ENCODE measurements at regions not wholly inside any gene's neighbourhood (a gene's known extent, or its start where the extent isn't known, plus 50 kb on each side); places are given as distances from the start of the nearest gene placed in this dataset.
"Not testable (repeated sequence)": the region's sequence is repeated elsewhere in the genome, so short reads cannot be mapped to it uniquely, and the experiment has no call there.

DNA sequence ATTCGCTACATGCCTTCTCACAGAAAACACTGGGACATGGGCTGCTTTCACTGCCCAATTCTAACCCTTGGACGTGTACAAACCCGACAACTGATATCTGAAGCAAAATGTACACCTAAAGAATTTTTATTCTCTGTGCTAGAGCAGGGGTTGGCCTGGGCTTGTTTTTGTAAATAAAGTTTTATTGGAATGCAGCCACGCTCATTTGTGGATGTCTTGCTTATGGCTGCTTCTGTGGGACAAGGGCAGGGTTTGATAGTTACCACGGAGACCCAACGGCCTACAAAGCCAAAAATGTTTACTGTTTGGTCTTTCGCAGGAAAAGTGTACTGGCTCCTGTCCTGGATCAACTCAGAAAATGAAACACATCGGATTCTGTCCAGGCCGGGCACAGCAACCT is 58.1 kb upstream of the APCDD1L start:
- no peak overlapping the region for H3K4me2 ChIP-seq (ENCODE audit: control insufficient read depth, extremely low read depth, insufficient read depth, low read depth, low read length)
- H3K4me1 ChIP-seq (ENCODE audit: control insufficient read depth, extremely low read depth, insufficient read depth, low read length): no peaks in the 10 kb centered on the region
- peaks cover 35% of the 10 kb centered on the region for H3K27me3 ChIP-seq (ENCODE audit: control insufficient read depth, extremely low read depth, insufficient read depth, low read length)
- H3K4me3 ChIP-seq (ENCODE audit: control insufficient read depth in 2 of 3, extremely low read depth in 1 of 3, insufficient read depth in 2 of 3, low read depth in 1 of 3, low read length in 3 of 3): no peak overlapping the region
- no peaks in the 10 kb centered on the region for H4K20me1 ChIP-seq (ENCODE audit: control insufficient read depth, extremely low read depth, insufficient read depth, low read length)
- no peak overlapping the region for H2AFZ ChIP-seq (ENCODE audit: control insufficient read depth, low read length)
- TF ChIP-seq, protein P1, sequence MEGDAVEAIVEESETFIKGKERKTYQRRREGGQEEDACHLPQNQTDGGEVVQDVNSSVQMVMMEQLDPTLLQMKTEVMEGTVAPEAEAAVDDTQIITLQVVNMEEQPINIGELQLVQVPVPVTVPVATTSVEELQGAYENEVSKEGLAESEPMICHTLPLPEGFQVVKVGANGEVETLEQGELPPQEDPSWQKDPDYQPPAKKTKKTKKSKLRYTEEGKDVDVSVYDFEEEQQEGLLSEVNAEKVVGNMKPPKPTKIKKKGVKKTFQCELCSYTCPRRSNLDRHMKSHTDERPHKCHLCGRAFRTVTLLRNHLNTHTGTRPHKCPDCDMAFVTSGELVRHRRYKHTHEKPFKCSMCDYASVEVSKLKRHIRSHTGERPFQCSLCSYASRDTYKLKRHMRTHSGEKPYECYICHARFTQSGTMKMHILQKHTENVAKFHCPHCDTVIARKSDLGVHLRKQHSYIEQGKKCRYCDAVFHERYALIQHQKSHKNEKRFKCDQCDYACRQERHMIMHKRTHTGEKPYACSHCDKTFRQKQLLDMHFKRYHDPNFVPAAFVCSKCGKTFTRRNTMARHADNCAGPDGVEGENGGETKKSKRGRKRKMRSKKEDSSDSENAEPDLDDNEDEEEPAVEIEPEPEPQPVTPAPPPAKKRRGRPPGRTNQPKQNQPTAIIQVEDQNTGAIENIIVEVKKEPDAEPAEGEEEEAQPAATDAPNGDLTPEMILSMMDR (optimal IDR thresholded peaks at IDR 0.05 in 1 of 3, IDR thresholded peaks at IDR 0.05 in 1 of 3, conservative IDR thresholded peaks at IDR 0.05 in 1 of 3; ENCODE audit: extremely low read depth in 1 of 3, insufficient read depth in 2 of 3, low read length in 3 of 3): no peak
- no peak for TF ChIP-seq EZH2 (IDR thresholded peaks at IDR 0.05; ENCODE audit: low read length)
- dilution Hi-C loops (cut with MboI; ENCODE audit: extremely low pct_ligation_motif_present, low sequenced_read_pairs): no loop called here
- no peaks in the 10 kb centered on the region for H3K36me3 ChIP-seq (ENCODE audit: control insufficient read depth in 2 of 2, extremely low read depth in 1 of 2, insufficient read depth in 2 of 2, low read length in 2 of 2)
- no peak for FAIRE-seq
- no peaks in the 10 kb centered on the region for H3K9me3 ChIP-seq (ENCODE audit: control insufficient read depth, low read depth, low read length)
- H3K79me2 ChIP-seq (ENCODE audit: control insufficient read depth, insufficient read depth, low read length): no peaks in the 10 kb centered on the region
- no peak for DNase-seq (ENCODE audit: low read depth, low spot score)
- no peaks in the 10 kb centered on the region for H3K9me1 ChIP-seq (ENCODE audit: control insufficient read depth, extremely low read depth, insufficient read depth, low read length)
- no peak overlapping the region for H3K9ac ChIP-seq (ENCODE audit: control insufficient read depth, extremely low read depth, insufficient read depth, low read length)
- no peak overlapping the region for H3K27ac ChIP-seq (ENCODE audit: control insufficient read depth, insufficient read depth, low read length)

DNA sequence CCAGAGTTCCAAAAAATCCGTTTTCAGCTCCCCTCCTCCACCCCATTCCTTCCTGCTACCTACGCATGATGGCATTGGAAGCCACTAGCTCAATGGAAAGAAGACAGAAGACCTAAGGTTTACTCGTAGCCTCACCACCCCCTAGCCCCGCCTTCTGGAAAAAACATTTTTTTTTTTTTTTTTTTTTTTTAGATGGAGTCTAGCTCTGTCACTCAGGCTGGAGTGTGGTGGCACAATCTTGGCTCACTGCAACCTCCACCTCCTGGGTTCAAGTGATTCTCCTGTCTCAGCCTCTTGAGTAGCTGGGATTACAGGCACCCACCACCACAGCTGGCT is 57.2 kb upstream of the APCDD1L start:
- H2AFZ ChIP-seq (ENCODE audit: control insufficient read depth, low read length); H4K20me1 ChIP-seq (ENCODE audit: control insufficient read depth, extremely low read depth, insufficient read depth, low read length); H3K36me3 ChIP-seq (ENCODE audit: control insufficient read depth in 2 of 2, extremely low read depth in 1 of 2, insufficient read depth in 2 of 2, low read length in 2 of 2); H3K9ac ChIP-seq (ENCODE audit: control insufficient read depth, extremely low read depth, insufficient read depth, low read length); FAIRE-seq; H3K27ac ChIP-seq (ENCODE audit: control insufficient read depth, insufficient read depth, low read length); dilution Hi-C loops (cut with MboI; ENCODE audit: extremely low pct_ligation_motif_present, low sequenced_read_pairs); H3K9me3 ChIP-seq (ENCODE audit: control insufficient read depth, low read depth, low read length); H3K4me3 ChIP-seq (ENCODE audit: control insufficient read depth in 2 of 3, extremely low read depth in 1 of 3, insufficient read depth in 2 of 3, low read depth in 1 of 3, low read length in 3 of 3); H3K79me2 ChIP-seq (ENCODE audit: control insufficient read depth, insufficient read depth, low read length); DNase-seq (ENCODE audit: low read depth, low spot score); H3K4me2 ChIP-seq (ENCODE audit: control insufficient read depth, extremely low read depth, insufficient read depth, low read depth, low read length); H3K4me1 ChIP-seq (ENCODE audit: control insufficient read depth, extremely low read depth, insufficient read depth, low read length); H3K9me1 ChIP-seq (ENCODE audit: control insufficient read depth, extremely low read depth, insufficient read depth, low read length): not testable (repeated sequence)
- peaks cover 37% of the 10 kb centered on the region for H3K27me3 ChIP-seq (ENCODE audit: control insufficient read depth, extremely low read depth, insufficient read depth, low read length)

DNA sequence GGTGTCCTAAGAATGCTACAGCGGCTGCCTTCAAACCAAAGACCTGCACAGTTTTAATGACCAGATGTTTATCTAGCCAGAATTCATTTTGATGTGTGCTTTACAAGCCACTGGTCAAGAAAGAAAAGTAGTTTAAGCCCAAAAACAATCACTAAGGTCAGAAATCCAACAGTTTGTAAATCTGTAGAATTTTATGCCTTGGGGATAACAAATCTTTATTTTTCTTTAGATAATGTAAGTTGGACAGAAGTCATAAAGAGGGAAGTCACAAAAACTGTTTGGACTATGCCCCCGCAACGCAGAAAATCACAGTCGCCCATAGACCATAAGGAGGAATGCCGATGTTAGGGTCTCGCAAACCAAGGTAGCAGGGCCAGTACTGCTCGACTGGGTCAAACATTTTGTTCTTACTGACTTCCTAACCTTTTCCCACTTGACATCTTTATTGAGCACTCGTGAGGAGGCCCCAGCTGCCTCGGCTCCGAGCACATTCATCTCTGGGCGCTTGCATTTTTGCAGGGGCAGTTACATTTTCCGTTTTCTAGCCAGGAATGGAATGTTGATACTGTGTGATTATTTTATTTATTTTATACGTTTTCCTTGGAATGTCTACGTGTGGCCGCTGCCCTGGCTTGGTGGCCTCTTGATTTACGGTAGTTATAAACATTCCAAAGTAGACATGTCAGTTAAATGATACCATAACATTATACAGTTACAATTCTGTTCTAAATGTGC is 56.7 kb upstream of the APCDD1L start:
- Histone ChIP-seq H3K27ac (ENCODE audit: control insufficient read depth, insufficient read depth, low read length) (no peak overlapping the region), H3K27me3 (ENCODE audit: control insufficient read depth, extremely low read depth, insufficient read depth, low read length) (peaks cover 38% of the 10 kb centered on the region), H3K36me3 (ENCODE audit: control insufficient read depth in 2 of 2, extremely low read depth in 1 of 2, insufficient read depth in 2 of 2, low read length in 2 of 2) (no peaks in the 10 kb centered on the region), H3K9me1 (ENCODE audit: control insufficient read depth, extremely low read depth, insufficient read depth, low read length) (no peaks in the 10 kb centered on the region), H3K79me2 (ENCODE audit: control insufficient read depth, insufficient read depth, low read length) (no peaks in the 10 kb centered on the region), H3K9ac (ENCODE audit: control insufficient read depth, extremely low read depth, insufficient read depth, low read length) (no peak overlapping the region), H3K4me1 (ENCODE audit: control insufficient read depth, extremely low read depth, insufficient read depth, low read length) (no peaks in the 10 kb centered on the region), H3K4me2 (ENCODE audit: control insufficient read depth, extremely low read depth, insufficient read depth, low read depth, low read length) (no peak overlapping the region), H4K20me1 (ENCODE audit: control insufficient read depth, extremely low read depth, insufficient read depth, low read length) (no peaks in the 10 kb centered on the region), H2AFZ (ENCODE audit: control insufficient read depth, low read length) (no peak overlapping the region), H3K9me3 (ENCODE audit: control insufficient read depth, low read depth, low read length) (no peaks in the 10 kb centered on the region), H3K4me3 (ENCODE audit: control insufficient read depth in 2 of 3, extremely low read depth in 1 of 3, insufficient read depth in 2 of 3, low read depth in 1 of 3, low read length in 3 of 3) (no peak overlapping the region)
- dilution Hi-C loops (cut with MboI; ENCODE audit: extremely low pct_ligation_motif_present, low sequenced_read_pairs): no loop called here
- DNase-seq (ENCODE audit: low read depth, low spot score) (no peak), FAIRE-seq (no peak)
- TF ChIP-seq, protein P1 (optimal IDR thresholded peaks at IDR 0.05 in 1 of 3, IDR thresholded peaks at IDR 0.05 in 1 of 3, conservative IDR thresholded peaks at IDR 0.05 in 1 of 3; ENCODE audit: extremely low read depth in 1 of 3, insufficient read depth in 2 of 3, low read length in 3 of 3): no peak
- no peak for TF ChIP-seq EZH2 (IDR thresholded peaks at IDR 0.05; ENCODE audit: low read length)

Data from keratinocyte (primary cell).